ENCODE measurements at regions not wholly inside any gene's neighbourhood (a gene's known extent, or its start where the extent isn't known, plus 50 kb on each side); places are given as distances from the start of the nearest gene placed in this dataset.

DNA sequence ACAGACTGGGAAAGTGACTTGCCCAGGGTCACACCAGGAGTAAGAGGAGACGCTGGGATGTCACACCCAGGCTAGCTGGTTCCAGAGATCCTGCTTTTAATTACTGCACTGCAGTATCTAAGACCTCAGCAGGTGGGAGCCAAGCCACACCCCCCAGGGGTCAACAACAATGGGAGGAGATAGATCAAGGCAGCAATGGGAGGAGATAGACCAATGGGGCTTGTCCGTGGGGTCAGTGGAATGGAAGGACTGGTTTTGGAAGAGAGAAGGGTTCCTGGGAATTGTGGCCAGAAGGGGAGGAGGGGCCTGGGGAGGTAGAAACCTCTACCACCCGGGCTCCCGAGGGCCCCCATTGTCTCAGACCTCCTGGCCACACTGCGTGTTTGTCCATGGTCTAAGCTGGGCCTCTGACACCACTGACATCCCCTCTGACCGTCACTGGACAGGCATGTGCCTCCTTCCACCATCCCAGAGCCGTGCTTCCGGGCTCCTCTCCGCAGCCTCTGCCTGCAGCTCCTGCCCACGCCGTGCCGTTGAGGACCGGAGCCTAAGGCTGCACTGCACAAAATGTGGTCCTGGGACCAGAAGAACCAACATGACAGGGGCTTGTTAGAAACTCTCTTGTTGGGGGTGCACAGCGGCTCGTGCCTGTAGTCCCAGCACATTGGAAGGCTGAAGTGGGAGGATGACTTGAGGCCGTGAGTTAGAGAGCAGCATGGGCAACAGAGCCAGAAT lies 69.8 kb upstream of the RPH3AL start:
- no peak overlapping the region for H3K4me3 ChIP-seq (ENCODE audit: low read length)
- H3K79me2 ChIP-seq (replicated peaks; ENCODE audit: insufficient read depth, low read length): no peaks in the 10 kb centered on the region
- TF ChIP-seq TAF1 (IDR thresholded peaks at IDR 0.05; ENCODE audit: low read depth) (no peak), RAD21 (conservative IDR thresholded peaks at IDR 0.05) (no peak), SMC3 (conservative IDR thresholded peaks at IDR 0.05; ENCODE audit: poor library complexity) (no peak), EP300 (conservative IDR thresholded peaks at IDR 0.05; ENCODE audit: poor library complexity, severe bottlenecking) (no peak)
- TF ChIP-seq, protein P1, sequence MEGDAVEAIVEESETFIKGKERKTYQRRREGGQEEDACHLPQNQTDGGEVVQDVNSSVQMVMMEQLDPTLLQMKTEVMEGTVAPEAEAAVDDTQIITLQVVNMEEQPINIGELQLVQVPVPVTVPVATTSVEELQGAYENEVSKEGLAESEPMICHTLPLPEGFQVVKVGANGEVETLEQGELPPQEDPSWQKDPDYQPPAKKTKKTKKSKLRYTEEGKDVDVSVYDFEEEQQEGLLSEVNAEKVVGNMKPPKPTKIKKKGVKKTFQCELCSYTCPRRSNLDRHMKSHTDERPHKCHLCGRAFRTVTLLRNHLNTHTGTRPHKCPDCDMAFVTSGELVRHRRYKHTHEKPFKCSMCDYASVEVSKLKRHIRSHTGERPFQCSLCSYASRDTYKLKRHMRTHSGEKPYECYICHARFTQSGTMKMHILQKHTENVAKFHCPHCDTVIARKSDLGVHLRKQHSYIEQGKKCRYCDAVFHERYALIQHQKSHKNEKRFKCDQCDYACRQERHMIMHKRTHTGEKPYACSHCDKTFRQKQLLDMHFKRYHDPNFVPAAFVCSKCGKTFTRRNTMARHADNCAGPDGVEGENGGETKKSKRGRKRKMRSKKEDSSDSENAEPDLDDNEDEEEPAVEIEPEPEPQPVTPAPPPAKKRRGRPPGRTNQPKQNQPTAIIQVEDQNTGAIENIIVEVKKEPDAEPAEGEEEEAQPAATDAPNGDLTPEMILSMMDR (IDR thresholded peaks at IDR 0.05; ENCODE audit: poor library complexity, severe bottlenecking): no peak
- TF ChIP-seq, protein P2, sequence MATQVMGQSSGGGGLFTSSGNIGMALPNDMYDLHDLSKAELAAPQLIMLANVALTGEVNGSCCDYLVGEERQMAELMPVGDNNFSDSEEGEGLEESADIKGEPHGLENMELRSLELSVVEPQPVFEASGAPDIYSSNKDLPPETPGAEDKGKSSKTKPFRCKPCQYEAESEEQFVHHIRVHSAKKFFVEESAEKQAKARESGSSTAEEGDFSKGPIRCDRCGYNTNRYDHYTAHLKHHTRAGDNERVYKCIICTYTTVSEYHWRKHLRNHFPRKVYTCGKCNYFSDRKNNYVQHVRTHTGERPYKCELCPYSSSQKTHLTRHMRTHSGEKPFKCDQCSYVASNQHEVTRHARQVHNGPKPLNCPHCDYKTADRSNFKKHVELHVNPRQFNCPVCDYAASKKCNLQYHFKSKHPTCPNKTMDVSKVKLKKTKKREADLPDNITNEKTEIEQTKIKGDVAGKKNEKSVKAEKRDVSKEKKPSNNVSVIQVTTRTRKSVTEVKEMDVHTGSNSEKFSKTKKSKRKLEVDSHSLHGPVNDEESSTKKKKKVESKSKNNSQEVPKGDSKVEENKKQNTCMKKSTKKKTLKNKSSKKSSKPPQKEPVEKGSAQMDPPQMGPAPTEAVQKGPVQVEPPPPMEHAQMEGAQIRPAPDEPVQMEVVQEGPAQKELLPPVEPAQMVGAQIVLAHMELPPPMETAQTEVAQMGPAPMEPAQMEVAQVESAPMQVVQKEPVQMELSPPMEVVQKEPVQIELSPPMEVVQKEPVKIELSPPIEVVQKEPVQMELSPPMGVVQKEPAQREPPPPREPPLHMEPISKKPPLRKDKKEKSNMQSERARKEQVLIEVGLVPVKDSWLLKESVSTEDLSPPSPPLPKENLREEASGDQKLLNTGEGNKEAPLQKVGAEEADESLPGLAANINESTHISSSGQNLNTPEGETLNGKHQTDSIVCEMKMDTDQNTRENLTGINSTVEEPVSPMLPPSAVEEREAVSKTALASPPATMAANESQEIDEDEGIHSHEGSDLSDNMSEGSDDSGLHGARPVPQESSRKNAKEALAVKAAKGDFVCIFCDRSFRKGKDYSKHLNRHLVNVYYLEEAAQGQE (IDR thresholded peaks at IDR 0.05; ENCODE audit: borderline replicate concordance): no peak
- no peaks in the 10 kb centered on the region for H3K9me2 ChIP-seq (ENCODE audit: insufficient read depth, low read length)
- H3F3A ChIP-seq (ENCODE audit: insufficient read depth, low read length, poor library complexity, severe bottlenecking): no peaks in the 10 kb centered on the region
- H3K4me2 ChIP-seq (ENCODE audit: low read length): no peak overlapping the region
- H3K36me3 ChIP-seq (ENCODE audit: insufficient read depth, low read length): no peaks in the 10 kb centered on the region
- no peaks in the 10 kb centered on the region for H4K20me1 ChIP-seq (ENCODE audit: insufficient read depth)
- no peak overlapping the region for H2AFZ ChIP-seq (ENCODE audit: low read depth, low read length)
- no peaks in the 10 kb centered on the region for H3K27me3 ChIP-seq (ENCODE audit: insufficient read depth, low read depth, low read length)
- H3K9me3 ChIP-seq (ENCODE audit: low read length): no peaks in the 10 kb centered on the region
- no peak overlapping the region for H3K27ac ChIP-seq (ENCODE audit: low read length)
- no peak overlapping the region for H3K9ac ChIP-seq (ENCODE audit: low read length)

DNA sequence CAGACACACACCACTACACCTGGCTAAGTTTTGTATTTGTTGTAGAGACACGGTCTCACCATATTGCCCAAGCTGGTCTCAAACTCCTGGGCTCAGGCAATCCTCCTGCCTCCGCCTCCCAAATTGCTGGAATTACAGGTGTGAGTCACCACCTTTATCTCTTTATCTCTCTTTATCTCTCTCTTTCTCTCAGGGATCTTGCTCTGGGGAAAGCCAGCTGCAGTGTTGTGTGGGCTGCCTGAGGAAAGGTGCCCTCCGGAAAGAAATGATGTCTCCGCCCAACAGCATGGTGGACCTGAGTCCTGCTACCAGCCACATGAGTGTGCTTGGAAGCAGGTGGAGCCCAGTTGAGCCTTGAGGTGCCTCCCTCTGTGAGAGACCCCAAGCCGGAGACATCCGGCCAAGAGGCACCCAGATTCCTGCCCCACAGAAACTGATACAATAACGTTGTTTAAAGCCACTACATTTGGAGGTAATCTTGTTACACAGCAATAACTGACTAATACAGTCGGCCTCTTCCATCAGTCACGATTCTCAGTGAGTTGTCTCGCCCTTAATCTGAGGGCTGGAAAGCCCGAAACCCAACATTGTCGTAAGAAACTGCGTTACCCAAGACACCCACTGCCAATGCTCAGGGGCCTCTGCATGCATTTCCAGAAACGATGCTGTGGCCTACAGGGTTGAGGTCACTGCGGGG lies 68.0 kb upstream of the RPH3AL start:
- H3K36me3 ChIP-seq (ENCODE audit: insufficient read depth, low read length): no peaks in the 10 kb centered on the region
- no peak overlapping the region for H3K4me2 ChIP-seq (ENCODE audit: low read length)
- H3K4me3 ChIP-seq (ENCODE audit: low read length): no peak overlapping the region
- H3K27ac ChIP-seq (ENCODE audit: low read length): no peak overlapping the region
- H3F3A ChIP-seq (ENCODE audit: insufficient read depth, low read length, poor library complexity, severe bottlenecking): no peaks in the 10 kb centered on the region
- no peak overlapping the region for H2AFZ ChIP-seq (ENCODE audit: low read depth, low read length)
- H3K79me2 ChIP-seq (replicated peaks; ENCODE audit: insufficient read depth, low read length): no peaks in the 10 kb centered on the region
- no peaks in the 10 kb centered on the region for H3K9me3 ChIP-seq (ENCODE audit: low read length)
- H4K20me1 ChIP-seq (ENCODE audit: insufficient read depth): no peaks in the 10 kb centered on the region
- H3K9me2 ChIP-seq (ENCODE audit: insufficient read depth, low read length): no peaks in the 10 kb centered on the region
- no peak overlapping the region for H3K9ac ChIP-seq (ENCODE audit: low read length)
- TF ChIP-seq, protein P2 (IDR thresholded peaks at IDR 0.05; ENCODE audit: borderline replicate concordance): no peak
- TF ChIP-seq, protein P1 (IDR thresholded peaks at IDR 0.05; ENCODE audit: poor library complexity, severe bottlenecking): no peak
- TF ChIP-seq EP300 (conservative IDR thresholded peaks at IDR 0.05; ENCODE audit: poor library complexity, severe bottlenecking): no peak
- TF ChIP-seq POLR2AphosphoS5 (IDR thresholded peaks at IDR 0.05): no peak
- no peak for TF ChIP-seq TAF1 (IDR thresholded peaks at IDR 0.05; ENCODE audit: low read depth)
- TF ChIP-seq RAD21 (conservative IDR thresholded peaks at IDR 0.05): no peak
- no peak for TF ChIP-seq MXI1 (conservative IDR thresholded peaks at IDR 0.05; ENCODE audit: poor library complexity, severe bottlenecking)
- no peak for TF ChIP-seq SMC3 (conservative IDR thresholded peaks at IDR 0.05; ENCODE audit: poor library complexity)
- no peak for TF ChIP-seq EZH2 (IDR thresholded peaks at IDR 0.05; ENCODE audit: borderline replicate concordance, insufficient read depth, low read length, poor library complexity, severe bottlenecking)
- no peaks in the 10 kb centered on the region for H3K27me3 ChIP-seq (ENCODE audit: insufficient read depth, low read depth, low read length)

All from neural cell (in vitro differentiated cells).